GM12878 (cell line): ENCODE measurements at regions not wholly inside any gene's neighbourhood (a gene's known extent, or its start where the extent isn't known, plus 50 kb on each side); places are given as distances from the start of the nearest gene placed in this dataset.

Experiments
- NFYB ChIP-seq: IDR thresholded peaks from 2 replicates; pipeline ENCODE4 v1.6.1; 2011; ENCODE audit warnings: low read depth, mild to moderate bottlenecking, low read length, improper control_type of control experiment, moderate library complexity; ENCODE audit not compliant: insufficient read depth
- RFX5 ChIP-seq: IDR thresholded peaks from 2 replicates; pipeline ENCODE4 v1.6.1; 2011; ENCODE audit warnings: low read depth, low read length, improper control_type of control experiment
- ZZZ3 ChIP-seq: IDR thresholded peaks from 2 replicates; pipeline ENCODE4 v1.6.1; 2011; ENCODE audit warnings: low read depth; ENCODE audit not compliant: control insufficient read depth, insufficient read length
- TF ChIP-seq, protein P1 (sequence below), 3 experiments: IDR thresholded peaks in 2 of 3; conservative IDR thresholded peaks in 1 of 3; 2 replicates each; pipeline ENCODE4 v1.5.1; 2011; ENCODE audit warnings: low read depth in 3 of 3, low read length in 3 of 3, mild to moderate bottlenecking in 3 of 3, control low read depth in 2 of 3, moderate library complexity in 2 of 3, inconsistent platforms in 1 of 3, mixed read lengths in 1 of 3; ENCODE audit not compliant: control insufficient read depth in 2 of 3, insufficient read depth in 1 of 3; ENCODE audit errors: extremely low read depth in 1 of 3

DNA sequence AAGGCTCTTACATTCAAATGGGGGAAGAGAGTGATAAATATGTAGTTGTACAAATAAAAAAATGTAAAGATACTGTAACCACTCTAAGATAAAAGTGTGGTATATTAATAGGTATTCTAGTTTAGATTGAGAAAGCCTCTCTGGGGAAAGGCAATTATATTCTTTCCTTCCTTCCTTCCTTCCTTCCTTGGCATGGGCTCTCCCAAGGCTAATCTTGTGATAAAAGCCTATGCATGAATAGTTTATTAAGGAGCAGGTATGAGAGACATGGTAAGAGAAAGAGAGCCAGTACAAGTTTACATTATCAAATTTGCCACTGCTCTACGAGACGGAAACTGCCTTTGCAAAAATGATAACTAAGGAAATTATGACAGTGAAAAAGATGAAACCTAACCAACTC lies 588.8 kb downstream of the PRELID2 start:
- TF ChIP-seq ZZZ3, result no peak
- TF ChIP-seq NFYB, result no peak
- no peak for TF ChIP-seq RFX5
- TF ChIP-seq, protein P1, sequence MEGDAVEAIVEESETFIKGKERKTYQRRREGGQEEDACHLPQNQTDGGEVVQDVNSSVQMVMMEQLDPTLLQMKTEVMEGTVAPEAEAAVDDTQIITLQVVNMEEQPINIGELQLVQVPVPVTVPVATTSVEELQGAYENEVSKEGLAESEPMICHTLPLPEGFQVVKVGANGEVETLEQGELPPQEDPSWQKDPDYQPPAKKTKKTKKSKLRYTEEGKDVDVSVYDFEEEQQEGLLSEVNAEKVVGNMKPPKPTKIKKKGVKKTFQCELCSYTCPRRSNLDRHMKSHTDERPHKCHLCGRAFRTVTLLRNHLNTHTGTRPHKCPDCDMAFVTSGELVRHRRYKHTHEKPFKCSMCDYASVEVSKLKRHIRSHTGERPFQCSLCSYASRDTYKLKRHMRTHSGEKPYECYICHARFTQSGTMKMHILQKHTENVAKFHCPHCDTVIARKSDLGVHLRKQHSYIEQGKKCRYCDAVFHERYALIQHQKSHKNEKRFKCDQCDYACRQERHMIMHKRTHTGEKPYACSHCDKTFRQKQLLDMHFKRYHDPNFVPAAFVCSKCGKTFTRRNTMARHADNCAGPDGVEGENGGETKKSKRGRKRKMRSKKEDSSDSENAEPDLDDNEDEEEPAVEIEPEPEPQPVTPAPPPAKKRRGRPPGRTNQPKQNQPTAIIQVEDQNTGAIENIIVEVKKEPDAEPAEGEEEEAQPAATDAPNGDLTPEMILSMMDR (IDR thresholded peaks at IDR 0.05 in 2 of 3, conservative IDR thresholded peaks at IDR 0.05 in 1 of 3; ENCODE audit: control insufficient read depth in 2 of 3, extremely low read depth in 1 of 3, insufficient read depth in 1 of 3, low read depth in 3 of 3, low read length in 3 of 3), result no peak
